PFSK-1 (cell line): ENCODE measurements at regions not wholly inside any gene's neighbourhood (a gene's known extent, or its start where the extent isn't known, plus 50 kb on each side); places are given as distances from the start of the nearest gene placed in this dataset.

Experiments used
- FOXP2 ChIP-seq: optimal IDR thresholded peaks from 2 replicates; pipeline ENCODE3; 2011; ENCODE audit warnings: borderline replicate concordance, control low read depth, inconsistent platforms; ENCODE audit not compliant: insufficient read depth; ENCODE audit errors: extremely low read length, extremely low read depth
- POLR2AphosphoS5 ChIP-seq: IDR thresholded peaks from 2 replicates; pipeline ENCODE4 v1.6.1; 2012; ENCODE audit warnings: low read depth, mild to moderate bottlenecking, control low read depth, low read length, moderate library complexity
- SIN3A ChIP-seq: IDR thresholded peaks from 2 replicates; pipeline ENCODE4 v1.6.1; 2012; ENCODE audit warnings: mild to moderate bottlenecking, low read length, moderate library complexity, borderline replicate concordance; ENCODE audit not compliant: insufficient read depth
- TAF1 ChIP-seq: IDR thresholded peaks from 2 replicates; pipeline ENCODE4 v1.6.1; 2012; ENCODE audit warnings: low read length, control low read depth, borderline replicate concordance; ENCODE audit not compliant: insufficient read depth
- TF ChIP-seq, protein P1 (sequence below), 2 experiments: IDR thresholded peaks; 2 replicates each; pipeline versions ENCODE4 v1.6.1 to v1.8.0; 2011 to 2012; ENCODE audit warnings: low read depth in 2 of 2, low read length in 2 of 2, control low read depth in 1 of 2, inconsistent platforms in 1 of 2, mild to moderate bottlenecking in 1 of 2, moderate library complexity in 1 of 2; ENCODE audit not compliant: insufficient read depth in 1 of 2

DNA sequence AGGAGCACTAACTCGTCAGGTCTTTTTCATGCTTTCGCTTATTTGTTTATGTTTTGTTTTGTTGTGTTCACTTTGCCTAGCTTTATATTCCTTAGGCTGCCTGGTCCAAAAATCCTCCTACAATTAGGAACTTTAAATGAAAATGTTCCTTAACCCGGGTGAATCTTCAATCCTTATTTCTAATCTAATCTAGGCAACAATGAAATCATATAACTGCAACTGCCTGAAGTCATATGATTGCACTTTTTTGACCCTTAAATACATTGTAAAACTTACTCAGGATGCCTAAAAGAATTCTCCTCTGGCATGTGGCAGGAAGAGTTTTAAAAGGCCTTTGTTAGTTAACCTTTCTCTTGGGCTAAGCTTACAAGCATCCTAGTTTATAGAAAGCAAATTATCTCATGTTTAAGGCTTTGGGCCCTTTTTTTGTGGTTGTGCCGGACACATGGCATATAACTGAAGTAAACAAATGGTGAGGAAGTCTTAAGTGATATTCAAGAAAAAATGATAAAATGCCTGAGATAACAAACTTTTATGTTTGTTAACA is 279.4 kb downstream of the FAT4 start:
- TF ChIP-seq POLR2AphosphoS5 (no peak), TAF1 (no peak), SIN3A (no peak), FOXP2 (no peak)
- TF ChIP-seq, protein P1, sequence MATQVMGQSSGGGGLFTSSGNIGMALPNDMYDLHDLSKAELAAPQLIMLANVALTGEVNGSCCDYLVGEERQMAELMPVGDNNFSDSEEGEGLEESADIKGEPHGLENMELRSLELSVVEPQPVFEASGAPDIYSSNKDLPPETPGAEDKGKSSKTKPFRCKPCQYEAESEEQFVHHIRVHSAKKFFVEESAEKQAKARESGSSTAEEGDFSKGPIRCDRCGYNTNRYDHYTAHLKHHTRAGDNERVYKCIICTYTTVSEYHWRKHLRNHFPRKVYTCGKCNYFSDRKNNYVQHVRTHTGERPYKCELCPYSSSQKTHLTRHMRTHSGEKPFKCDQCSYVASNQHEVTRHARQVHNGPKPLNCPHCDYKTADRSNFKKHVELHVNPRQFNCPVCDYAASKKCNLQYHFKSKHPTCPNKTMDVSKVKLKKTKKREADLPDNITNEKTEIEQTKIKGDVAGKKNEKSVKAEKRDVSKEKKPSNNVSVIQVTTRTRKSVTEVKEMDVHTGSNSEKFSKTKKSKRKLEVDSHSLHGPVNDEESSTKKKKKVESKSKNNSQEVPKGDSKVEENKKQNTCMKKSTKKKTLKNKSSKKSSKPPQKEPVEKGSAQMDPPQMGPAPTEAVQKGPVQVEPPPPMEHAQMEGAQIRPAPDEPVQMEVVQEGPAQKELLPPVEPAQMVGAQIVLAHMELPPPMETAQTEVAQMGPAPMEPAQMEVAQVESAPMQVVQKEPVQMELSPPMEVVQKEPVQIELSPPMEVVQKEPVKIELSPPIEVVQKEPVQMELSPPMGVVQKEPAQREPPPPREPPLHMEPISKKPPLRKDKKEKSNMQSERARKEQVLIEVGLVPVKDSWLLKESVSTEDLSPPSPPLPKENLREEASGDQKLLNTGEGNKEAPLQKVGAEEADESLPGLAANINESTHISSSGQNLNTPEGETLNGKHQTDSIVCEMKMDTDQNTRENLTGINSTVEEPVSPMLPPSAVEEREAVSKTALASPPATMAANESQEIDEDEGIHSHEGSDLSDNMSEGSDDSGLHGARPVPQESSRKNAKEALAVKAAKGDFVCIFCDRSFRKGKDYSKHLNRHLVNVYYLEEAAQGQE (IDR thresholded peaks at IDR 0.05; ENCODE audit: insufficient read depth in 1 of 2, low read depth in 2 of 2, low read length in 2 of 2), result no peak

DNA sequence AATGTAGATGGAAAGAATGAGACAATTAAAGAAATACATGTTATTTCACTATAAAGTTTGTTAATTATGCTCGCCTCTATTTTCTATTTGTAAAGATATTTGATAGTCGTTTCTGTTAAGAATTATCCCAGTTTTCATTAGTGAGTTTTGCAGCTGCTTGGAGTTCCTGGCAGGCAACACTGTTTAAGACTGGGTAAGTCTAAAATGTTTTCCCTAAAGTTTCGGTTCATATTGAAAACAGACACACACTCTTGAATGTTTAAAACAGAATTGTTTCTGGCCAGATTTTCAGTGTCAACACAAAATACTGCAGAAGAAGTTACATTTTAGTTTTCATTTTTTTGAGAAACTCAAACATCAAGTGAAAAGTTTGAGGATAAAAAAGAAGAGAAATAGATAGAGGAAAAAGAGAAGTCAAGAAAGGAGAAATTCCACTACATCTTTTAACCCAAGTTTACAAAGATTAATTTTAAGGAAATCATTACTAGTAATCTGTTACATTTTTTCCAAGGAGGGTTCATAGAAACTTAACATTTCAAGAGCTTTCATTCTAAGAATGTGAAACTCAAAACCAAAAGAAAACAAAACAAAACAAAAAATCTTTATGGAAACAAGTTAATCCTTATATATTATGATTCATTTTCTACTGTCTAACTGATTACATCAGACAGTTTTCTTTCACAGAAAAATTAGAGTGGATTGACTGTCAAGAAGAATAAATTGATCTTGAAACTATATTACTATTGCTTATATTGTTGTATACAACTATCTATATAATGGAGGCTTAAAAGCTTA is 305.5 kb downstream of the FAT4 start:
- no peak for TF ChIP-seq FOXP2
- TF ChIP-seq, protein P1 (IDR thresholded peaks at IDR 0.05; ENCODE audit: insufficient read depth in 1 of 2, low read depth in 2 of 2, low read length in 2 of 2), result no peak
- no peak for TF ChIP-seq TAF1
- no peak for TF ChIP-seq POLR2AphosphoS5
- no peak for TF ChIP-seq SIN3A

DNA sequence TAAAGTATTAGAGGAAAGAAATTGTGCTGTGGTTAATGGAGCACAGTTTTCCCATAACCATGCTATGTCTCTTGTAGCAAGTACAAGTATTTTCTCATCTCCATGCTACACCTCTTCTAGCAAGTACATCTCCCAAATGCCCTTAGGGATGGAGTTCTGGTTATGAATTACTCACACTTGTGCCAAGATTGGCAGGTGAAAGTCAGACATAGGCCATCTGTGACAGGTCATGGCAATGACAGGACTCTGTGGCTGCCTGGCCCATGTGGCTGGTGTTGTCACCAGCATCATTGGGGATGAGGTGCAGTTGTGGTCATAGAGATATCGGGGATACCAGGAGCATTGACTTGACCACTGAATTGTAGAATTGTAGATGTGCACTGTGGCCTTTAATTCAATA is 310.2 kb downstream of the FAT4 start:
- no peak for TF ChIP-seq FOXP2
- TF ChIP-seq POLR2AphosphoS5, result no peak
- TF ChIP-seq TAF1, result no peak
- TF ChIP-seq, protein P1 (IDR thresholded peaks at IDR 0.05; ENCODE audit: insufficient read depth in 1 of 2, low read depth in 2 of 2, low read length in 2 of 2), result no peak
- no peak for TF ChIP-seq SIN3A

DNA sequence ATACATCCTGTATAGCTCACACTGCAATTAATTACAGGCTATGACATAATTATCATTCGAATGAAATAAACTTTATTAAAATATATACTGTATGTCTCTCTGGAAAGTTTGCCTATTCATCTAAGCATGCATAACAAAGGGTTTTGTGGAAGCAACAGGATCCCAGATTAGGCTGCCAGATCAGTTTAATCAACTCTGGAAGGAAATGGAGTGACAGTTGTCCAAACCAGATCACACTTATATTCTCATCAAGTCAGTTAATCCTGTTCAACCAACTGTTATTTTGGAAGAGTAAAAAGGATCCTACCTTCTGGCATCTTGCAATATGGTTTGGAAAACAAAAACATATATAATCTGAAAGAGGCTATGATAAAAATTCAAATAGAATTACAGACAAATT is 312.2 kb downstream of the FAT4 start:
- TF ChIP-seq POLR2AphosphoS5 (no peak), TAF1 (no peak), FOXP2 (no peak), SIN3A (no peak)
- TF ChIP-seq, protein P1 (IDR thresholded peaks at IDR 0.05; ENCODE audit: insufficient read depth in 1 of 2, low read depth in 2 of 2, low read length in 2 of 2), result no peak

DNA sequence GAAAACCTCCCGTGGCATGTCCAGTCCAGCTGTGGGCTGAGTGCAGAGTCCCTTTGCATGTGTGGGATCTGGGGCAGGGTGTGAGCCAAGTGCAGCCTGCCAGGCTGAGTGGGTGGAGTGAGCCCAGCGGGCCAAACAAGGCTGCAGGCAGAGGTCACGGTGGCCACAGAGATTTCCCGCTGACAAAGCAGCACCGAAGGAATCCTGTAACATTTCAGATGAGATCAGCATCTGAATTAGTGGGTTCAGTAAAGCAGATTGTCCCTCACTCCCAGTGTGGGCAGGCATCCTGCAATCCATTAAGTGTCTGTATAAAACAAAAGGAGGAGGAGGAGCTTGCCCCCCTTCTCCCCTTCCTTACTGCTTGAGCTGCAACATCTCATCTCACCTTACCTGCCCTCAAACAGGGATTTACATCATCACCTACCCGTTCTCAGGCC is 324.4 kb downstream of the FAT4 start:
- TF ChIP-seq SIN3A (no peak), POLR2AphosphoS5 (no peak), TAF1 (no peak), FOXP2 (no peak)
- TF ChIP-seq, protein P1 (IDR thresholded peaks at IDR 0.05; ENCODE audit: insufficient read depth in 1 of 2, low read depth in 2 of 2, low read length in 2 of 2), result no peak
